Keratinocyte (primary cell): ENCODE measurements at regions not wholly inside any gene's neighbourhood (a gene's known extent, or its start where the extent isn't known, plus 50 kb on each side); places are given as distances from the start of the nearest gene placed in this dataset.

Source experiments
- DNase-seq: peaks from one replicate; pipeline ENCODE4 v3.0.0-alpha.2; 2011; ENCODE audit warnings: low read depth, missing footprints, low spot score
- FAIRE-seq: peaks from 2 replicates; lab custom pipeline; 2011; peaks lifted over from hg19 to GRCh38; lab: Jason Lieb, UNC
- H2AFZ ChIP-seq: 2 replicates; pipeline ENCODE4 v1.6.0; 2012; ENCODE audit warnings: low read length, control low read depth, inconsistent platforms; ENCODE audit not compliant: control insufficient read depth
- H3K27ac ChIP-seq: 2 replicates; pipeline ENCODE4 v1.5.1; 2011; ENCODE audit warnings: low read length; ENCODE audit not compliant: control insufficient read depth, insufficient read depth
- H3K27me3 ChIP-seq: 3 replicates; pipeline ENCODE4 v1.6.0; 2011; ENCODE audit warnings: low read length; ENCODE audit not compliant: control insufficient read depth, insufficient read depth; ENCODE audit errors: extremely low read depth
- H3K36me3 ChIP-seq, 2 experiments: 2 replicates in 1 of 2; 3 replicates in 1 of 2; pipeline ENCODE4 v1.5.1; 2011; ENCODE audit warnings: low read length in 2 of 2, mild to moderate bottlenecking in 1 of 2; ENCODE audit not compliant: control insufficient read depth in 2 of 2, insufficient read depth in 2 of 2; ENCODE audit errors: extremely low read depth in 1 of 2
- H3K4me1 ChIP-seq: 3 replicates; pipeline ENCODE4 v1.5.1; 2011; ENCODE audit warnings: low read length; ENCODE audit not compliant: control insufficient read depth, insufficient read depth; ENCODE audit errors: extremely low read depth
- H3K4me2 ChIP-seq: 3 replicates; pipeline ENCODE4 v1.6.0; 2011; ENCODE audit warnings: low read depth, low read length; ENCODE audit not compliant: control insufficient read depth, insufficient read depth; ENCODE audit errors: extremely low read depth
- H3K4me3 ChIP-seq, 3 experiments: fragments of 200-600 bp in 1 of 3; sonication (generic) in 1 of 3; 2 replicates in 2 of 3; 3 replicates in 1 of 3; pipeline ENCODE4 v1.5.1; 2011 to 2016; ENCODE audit warnings: low read length in 3 of 3, mild to moderate bottlenecking in 3 of 3, control low read depth in 2 of 3, inconsistent platforms in 1 of 3, low read depth in 1 of 3, mixed read lengths in 1 of 3, mixed run types in 1 of 3, moderate library complexity in 1 of 3; ENCODE audit not compliant: control insufficient read depth in 2 of 3, insufficient read depth in 2 of 3; ENCODE audit errors: extremely low read depth in 1 of 3
- H3K79me2 ChIP-seq: 2 replicates; pipeline ENCODE4 v1.6.0; 2012; ENCODE audit warnings: low read length; ENCODE audit not compliant: control insufficient read depth, insufficient read depth
- H3K9ac ChIP-seq: 3 replicates; pipeline ENCODE4 v1.6.0; 2011; ENCODE audit warnings: low read length; ENCODE audit not compliant: control insufficient read depth, insufficient read depth; ENCODE audit errors: extremely low read depth
- H3K9me1 ChIP-seq: 3 replicates; pipeline ENCODE4 v1.6.0; 2011; ENCODE audit warnings: low read length; ENCODE audit not compliant: control insufficient read depth, insufficient read depth; ENCODE audit errors: extremely low read depth
- H3K9me3 ChIP-seq: 2 replicates; pipeline ENCODE4 v1.5.1; 2012; ENCODE audit warnings: low read depth, low read length; ENCODE audit not compliant: control insufficient read depth
- H4K20me1 ChIP-seq: 3 replicates; pipeline ENCODE4 v1.6.0; 2011; ENCODE audit warnings: low read length; ENCODE audit not compliant: control insufficient read depth, insufficient read depth; ENCODE audit errors: extremely low read depth
- EZH2 ChIP-seq: IDR thresholded peaks from one replicate; pipeline ENCODE4 v1.6.1; 2012; ENCODE audit warnings: inconsistent platforms, mild to moderate bottlenecking, low read length, moderate library complexity
- dilution Hi-C: fragments of 300-500 bp; cut with MboI; formaldehyde crosslinking; loops from one replicate; pipeline ENCODE4 v1.7.0; 2020; ENCODE audit warnings: low sequenced_read_pairs; ENCODE audit not compliant: extremely low pct_ligation_motif_present
- TF ChIP-seq, protein P1 (sequence below), 3 experiments: IDR thresholded peaks in 1 of 3; conservative IDR thresholded peaks in 1 of 3; optimal IDR thresholded peaks in 1 of 3; 2 replicates in 2 of 3; 3 replicates in 1 of 3; pipeline versions ENCODE3 to v1.5.1; 2011; ENCODE audit warnings: low read length in 3 of 3, mild to moderate bottlenecking in 3 of 3, moderate library complexity in 2 of 3, control low read depth in 1 of 3, inconsistent platforms in 1 of 3; ENCODE audit not compliant: insufficient read depth in 2 of 3; ENCODE audit errors: extremely low read depth in 1 of 3

DNA sequence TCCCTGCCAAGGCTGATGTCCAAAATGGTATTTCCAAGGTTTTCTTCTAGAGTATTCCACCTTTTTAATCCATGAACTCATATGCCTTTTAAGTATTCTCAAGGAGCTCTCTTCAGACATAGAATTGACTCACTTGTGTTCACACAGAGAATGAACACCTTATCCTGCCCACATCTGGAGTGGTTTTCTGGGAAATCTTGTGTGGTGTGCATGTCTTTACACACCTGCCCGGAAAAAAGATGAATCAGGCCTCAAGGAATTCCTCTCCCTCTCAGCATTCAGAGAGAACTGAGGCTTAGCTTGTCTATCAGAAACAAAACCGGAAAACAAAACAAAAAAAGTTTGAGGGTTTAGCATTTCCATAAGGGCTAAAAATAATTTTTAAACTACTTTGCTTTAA lies 148.8 kb downstream of the TFAP2A start:
- Histone ChIP-seq H3K4me1 (peaks cover 16% of the 10 kb centered on the region), H3K27ac (no peak overlapping the region), H2AFZ (no peak overlapping the region), H3K9me3 (no peaks in the 10 kb centered on the region), H3K9me1 (no peaks in the 10 kb centered on the region), H3K79me2 (no peaks in the 10 kb centered on the region), H3K36me3 (no peaks in the 10 kb centered on the region), H3K4me2 (no peak overlapping the region), H3K9ac (no peak overlapping the region), H4K20me1 (no peaks in the 10 kb centered on the region), H3K4me3 (no peak overlapping the region), H3K27me3 (no peaks in the 10 kb centered on the region)
- DNase-seq (peak; percentile 68), FAIRE-seq (peak; percentile 67)
- dilution Hi-C loops = no loop called here
- TF ChIP-seq, protein P1, sequence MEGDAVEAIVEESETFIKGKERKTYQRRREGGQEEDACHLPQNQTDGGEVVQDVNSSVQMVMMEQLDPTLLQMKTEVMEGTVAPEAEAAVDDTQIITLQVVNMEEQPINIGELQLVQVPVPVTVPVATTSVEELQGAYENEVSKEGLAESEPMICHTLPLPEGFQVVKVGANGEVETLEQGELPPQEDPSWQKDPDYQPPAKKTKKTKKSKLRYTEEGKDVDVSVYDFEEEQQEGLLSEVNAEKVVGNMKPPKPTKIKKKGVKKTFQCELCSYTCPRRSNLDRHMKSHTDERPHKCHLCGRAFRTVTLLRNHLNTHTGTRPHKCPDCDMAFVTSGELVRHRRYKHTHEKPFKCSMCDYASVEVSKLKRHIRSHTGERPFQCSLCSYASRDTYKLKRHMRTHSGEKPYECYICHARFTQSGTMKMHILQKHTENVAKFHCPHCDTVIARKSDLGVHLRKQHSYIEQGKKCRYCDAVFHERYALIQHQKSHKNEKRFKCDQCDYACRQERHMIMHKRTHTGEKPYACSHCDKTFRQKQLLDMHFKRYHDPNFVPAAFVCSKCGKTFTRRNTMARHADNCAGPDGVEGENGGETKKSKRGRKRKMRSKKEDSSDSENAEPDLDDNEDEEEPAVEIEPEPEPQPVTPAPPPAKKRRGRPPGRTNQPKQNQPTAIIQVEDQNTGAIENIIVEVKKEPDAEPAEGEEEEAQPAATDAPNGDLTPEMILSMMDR (optimal IDR thresholded peaks at IDR 0.05 in 1 of 3, IDR thresholded peaks at IDR 0.05 in 1 of 3, conservative IDR thresholded peaks at IDR 0.05 in 1 of 3; ENCODE audit: extremely low read depth in 1 of 3, insufficient read depth in 2 of 3, low read length in 3 of 3) = no peak

DNA sequence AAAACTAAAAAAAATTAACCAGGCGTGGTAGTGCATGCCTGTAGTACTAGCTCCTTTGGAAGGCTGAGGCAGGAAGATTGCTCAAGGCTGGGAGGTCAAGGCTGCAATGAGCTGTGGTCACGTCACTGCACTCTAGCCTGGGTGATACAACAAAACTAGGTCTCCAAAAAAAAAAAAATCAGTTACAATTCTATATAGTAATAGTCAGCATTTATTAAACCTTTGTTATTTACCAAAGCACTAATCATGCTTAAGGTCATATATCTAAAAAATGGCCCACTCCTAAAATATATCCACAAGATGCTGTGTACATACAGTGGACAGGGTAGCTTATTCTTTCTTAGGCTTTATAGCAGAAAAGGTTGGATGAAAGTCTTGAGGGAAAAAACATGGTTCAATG lies 152.4 kb downstream of the TFAP2A start:
- FAIRE-seq (no peak), DNase-seq (no peak)
- Histone ChIP-seq H3K9me1 (no peaks in the 10 kb centered on the region), H3K4me2 (no peak overlapping the region), H3K79me2 (no peaks in the 10 kb centered on the region), H3K36me3 (no peaks in the 10 kb centered on the region), H4K20me1 (no peaks in the 10 kb centered on the region), H3K27ac (no peak overlapping the region), H3K9me3 (no peaks in the 10 kb centered on the region), H2AFZ (no peak overlapping the region), H3K27me3 (no peaks in the 10 kb centered on the region), H3K4me1 (peaks cover 9% of the 10 kb centered on the region), H3K4me3 (no peak overlapping the region), H3K9ac (no peak overlapping the region)
- TF ChIP-seq EZH2 = no peak
- TF ChIP-seq, protein P1 (optimal IDR thresholded peaks at IDR 0.05 in 1 of 3, IDR thresholded peaks at IDR 0.05 in 1 of 3, conservative IDR thresholded peaks at IDR 0.05 in 1 of 3; ENCODE audit: extremely low read depth in 1 of 3, insufficient read depth in 2 of 3, low read length in 3 of 3) = no peak
- dilution Hi-C loops = no loop called here
